Endothelial cell of umbilical vein (primary cell): ENCODE measurements at regions not wholly inside any gene's neighbourhood (a gene's known extent, or its start where the extent isn't known, plus 50 kb on each side); places are given as distances from the start of the nearest gene placed in this dataset.
A peak's percentile ranks its signal among the peaks of the same experiment; 100 is the strongest.

Experiments
- BruUV-seq: library from RNA; stranded (reverse); fragments of 400-500 nt; replicated peaks from 2 replicates; lab custom pipeline; 2021; lab: Mats Ljungman, UMichigan
- CTCF ChIA-PET: fragments of 300-600, 350-600 bp; sonication (Branson Sonifier 250); formaldehyde crosslinking; loops from one replicate; lab custom pipeline; 2021; ENCODE audit warnings: antibody characterized with exemption, inconsistent platforms; lab: Charles Lee
- POLR2A ChIA-PET: fragments of 300-600, 350-600 bp; sonication (Branson Sonifier 250); formaldehyde crosslinking; loops from one replicate; lab custom pipeline; 2021; ENCODE audit warnings: antibody characterized with exemption, inconsistent platforms; lab: Charles Lee
- DNase-seq: peaks from one replicate; pipeline ENCODE4 v3.0.0-alpha.2; 2011; ENCODE audit warnings: low read depth, low spot score
- FAIRE-seq: peaks from 2 replicates; lab custom pipeline; 2011; peaks lifted over from hg19 to GRCh38; lab: Jason Lieb, UNC
- H2AFZ ChIP-seq: 2 replicates; pipeline ENCODE4 v1.6.0; 2012; ENCODE audit warnings: low read depth, low read length, control low read depth, inconsistent platforms
- H3K27ac ChIP-seq: 2 replicates; pipeline ENCODE4 v1.5.1; 2011; ENCODE audit warnings: low read depth, mild to moderate bottlenecking, control low read depth, low read length, moderate library complexity; ENCODE audit not compliant: insufficient read depth
- H3K27me3 ChIP-seq, 2 experiments: 2 replicates each; pipeline versions ENCODE4 v1.6.0 to v1.6.1; 2011; ENCODE audit warnings: low read length in 2 of 2, mixed read lengths in 1 of 2; ENCODE audit not compliant: control insufficient read depth in 2 of 2, insufficient read depth in 2 of 2
- H3K36me3 ChIP-seq, 2 experiments: 2 replicates in 1 of 2; 3 replicates in 1 of 2; pipeline ENCODE4 v1.5.1; 2011; ENCODE audit warnings: low read length in 2 of 2, mild to moderate bottlenecking in 1 of 2, moderate library complexity in 1 of 2; ENCODE audit not compliant: control insufficient read depth in 2 of 2, insufficient read depth in 2 of 2; ENCODE audit errors: extremely low read depth in 1 of 2
- H3K4me1 ChIP-seq: 3 replicates; pipeline ENCODE4 v1.5.1; 2011; ENCODE audit warnings: mild to moderate bottlenecking, low read length; ENCODE audit not compliant: control insufficient read depth, insufficient read depth; ENCODE audit errors: extremely low read depth
- H3K4me2 ChIP-seq: 2 replicates; pipeline ENCODE4 v1.6.1; 2011; ENCODE audit warnings: low read length, control low read depth, mixed read lengths; ENCODE audit not compliant: insufficient read depth
- H3K4me3 ChIP-seq, 3 experiments: fragments of 200-600 bp in 1 of 3; sonication (generic), shearing (Covaris generic) in 1 of 3; replicated peaks in 1 of 3; 2 replicates each; pipeline ENCODE4 v1.5.1; 2011 to 2016; ENCODE audit warnings: control low read depth in 3 of 3, low read length in 3 of 3, mild to moderate bottlenecking in 2 of 3, inconsistent platforms in 1 of 3, low read depth in 1 of 3, moderate library complexity in 1 of 3; ENCODE audit not compliant: insufficient read depth in 1 of 3
- H3K79me2 ChIP-seq: 2 replicates; pipeline ENCODE4 v1.6.0; 2012; ENCODE audit warnings: low read length, inconsistent platforms; ENCODE audit not compliant: control insufficient read depth, insufficient read depth
- H3K9ac ChIP-seq: replicated peaks from 2 replicates; pipeline ENCODE3; 2011; ENCODE audit warnings: low read length, control low read depth; ENCODE audit not compliant: insufficient read depth; ENCODE audit errors: extremely low read depth
- H3K9me1 ChIP-seq: replicated peaks from 3 replicates; pipeline ENCODE4 v1.6.0; 2011; ENCODE audit warnings: mild to moderate bottlenecking, low read length; ENCODE audit not compliant: control insufficient read depth, insufficient read depth; ENCODE audit errors: extremely low read depth
- H3K9me3 ChIP-seq: replicated peaks from 2 replicates; pipeline ENCODE4 v1.5.1; 2012; ENCODE audit warnings: low read length, inconsistent platforms; ENCODE audit not compliant: control insufficient read depth, insufficient read depth
- H4K20me1 ChIP-seq: replicated peaks from 2 replicates; pipeline ENCODE3; 2011; ENCODE audit warnings: mild to moderate bottlenecking, low read length; ENCODE audit not compliant: control insufficient read depth, insufficient read depth; ENCODE audit errors: extremely low read depth
- EZH2 ChIP-seq: IDR thresholded peaks from 2 replicates; pipeline ENCODE4 v1.6.1; 2012; ENCODE audit warnings: borderline replicate concordance, low read depth, mild to moderate bottlenecking, moderate library complexity, low read length, inconsistent platforms; ENCODE audit not compliant: severe bottlenecking
- FOS ChIP-seq: IDR thresholded peaks from 2 replicates; pipeline ENCODE4 v1.6.1; 2011; ENCODE audit warnings: mild to moderate bottlenecking, low read length, moderate library complexity, borderline replicate concordance; ENCODE audit not compliant: insufficient read depth
- GATA2 ChIP-seq: IDR thresholded peaks from 2 replicates; pipeline ENCODE4 v1.7.0; 2011; ENCODE audit warnings: low read depth, mild to moderate bottlenecking, moderate library complexity, mixed read lengths, low read length; ENCODE audit not compliant: insufficient read length, insufficient read depth
- JUN ChIP-seq: IDR thresholded peaks from 2 replicates; pipeline ENCODE4 v1.6.1; 2011; ENCODE audit warnings: borderline replicate concordance, low read depth; ENCODE audit not compliant: insufficient read length, insufficient read depth
- MYC ChIP-seq: IDR thresholded peaks from one replicate; pipeline ENCODE4 v1.6.1; 2011; ENCODE audit warnings: mild to moderate bottlenecking, low read depth, low read length
- POLR2A ChIP-seq: IDR thresholded peaks from 2 replicates; pipeline ENCODE4 v1.6.1; 2012; ENCODE audit warnings: low read depth, mild to moderate bottlenecking, control low read depth, low read length
- POLR2AphosphoS5 ChIP-seq: IDR thresholded peaks from 2 replicates; pipeline ENCODE4 v1.6.1; 2012; ENCODE audit warnings: low read depth, mild to moderate bottlenecking, control low read depth, low read length, moderate library complexity; ENCODE audit not compliant: insufficient read depth
- dilution Hi-C: fragments of 300-500 bp; cut with MboI; formaldehyde crosslinking; loops from one replicate; pipeline ENCODE4 v1.15.0; 2019; ENCODE audit warnings: low sequenced_read_pairs; ENCODE audit not compliant: extremely low pct_ligation_motif_present
- intact Hi-C: fragments of 100-400 bp; cut with micrococcal nuclease; formaldehyde crosslinking; loops from one replicate; pipeline ENCODE4 v1.10.0; 2022
- TF ChIP-seq, protein P1 (sequence below), 2 donors: IDR thresholded peaks; 1 replicate in 1 of 2; 2 replicates in 1 of 2; pipeline ENCODE4 v1.5.1; 2011; ENCODE audit warnings: low read length in 2 of 2, mild to moderate bottlenecking in 2 of 2, moderate library complexity in 2 of 2, control low read depth in 1 of 2, inconsistent platforms in 1 of 2, low read depth in 1 of 2; ENCODE audit not compliant: insufficient read depth in 1 of 2; ENCODE audit errors: extremely low read depth in 1 of 2
- TF ChIP-seq, protein P2 (sequence below): IDR thresholded peaks from 2 replicates; pipeline ENCODE4 v1.6.1; 2011; ENCODE audit not compliant: insufficient read depth, insufficient read length

DNA sequence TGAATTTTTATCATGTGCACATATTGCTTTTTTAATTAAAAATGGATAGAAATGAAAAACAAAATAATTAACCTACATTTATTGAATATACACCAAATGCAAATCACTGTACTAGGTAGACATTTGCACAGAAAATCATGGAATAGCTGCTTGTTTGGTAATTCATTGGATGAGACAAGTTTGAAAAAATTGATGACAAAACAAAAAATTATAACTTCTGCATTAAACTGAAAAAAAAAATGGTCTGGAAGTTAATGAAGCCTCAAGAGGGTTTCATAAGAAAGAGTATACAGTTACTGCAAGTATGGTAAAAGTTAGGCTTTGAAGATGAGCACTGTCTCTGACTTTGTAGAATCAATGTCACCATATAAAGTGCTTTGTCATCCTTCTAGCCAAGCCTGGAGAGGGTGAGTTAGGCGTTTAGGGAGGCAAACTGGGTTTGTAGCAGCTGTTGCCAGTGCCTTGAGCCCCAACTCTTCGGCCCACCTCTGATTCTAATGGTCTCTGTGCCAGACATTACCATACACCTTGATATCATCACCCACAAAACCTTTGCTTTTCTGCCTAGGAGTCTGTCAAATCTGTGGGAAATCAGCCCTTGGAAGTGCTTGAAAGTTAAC, 291.1 kb upstream of the CLEC14A start:
- Histone ChIP-seq H2AFZ (peak overlapping the region; percentile 38), H3K4me3 (no peak overlapping the region), H3K9ac (no peak overlapping the region), H3K27ac (no peak overlapping the region), H4K20me1 (no peaks in the 10 kb centered on the region), H3K9me3 (no peaks in the 10 kb centered on the region), H3K9me1 (no peaks in the 10 kb centered on the region), H3K36me3 (no peaks in the 10 kb centered on the region), H3K27me3 (no peaks in the 10 kb centered on the region), H3K4me2 (no peak overlapping the region), H3K4me1 (no peaks in the 10 kb centered on the region), H3K79me2 (no peaks in the 10 kb centered on the region)
- ChIA-PET POLR2A (no interaction called here), CTCF (no interaction called here)
- intact Hi-C loops (no loop called here), dilution Hi-C loops (no loop called here)
- no TSS peak for BruUV-seq
- FAIRE-seq (no peak), DNase-seq (no peak)
- no peak for TF ChIP-seq MYC
- TF ChIP-seq, protein P1, sequence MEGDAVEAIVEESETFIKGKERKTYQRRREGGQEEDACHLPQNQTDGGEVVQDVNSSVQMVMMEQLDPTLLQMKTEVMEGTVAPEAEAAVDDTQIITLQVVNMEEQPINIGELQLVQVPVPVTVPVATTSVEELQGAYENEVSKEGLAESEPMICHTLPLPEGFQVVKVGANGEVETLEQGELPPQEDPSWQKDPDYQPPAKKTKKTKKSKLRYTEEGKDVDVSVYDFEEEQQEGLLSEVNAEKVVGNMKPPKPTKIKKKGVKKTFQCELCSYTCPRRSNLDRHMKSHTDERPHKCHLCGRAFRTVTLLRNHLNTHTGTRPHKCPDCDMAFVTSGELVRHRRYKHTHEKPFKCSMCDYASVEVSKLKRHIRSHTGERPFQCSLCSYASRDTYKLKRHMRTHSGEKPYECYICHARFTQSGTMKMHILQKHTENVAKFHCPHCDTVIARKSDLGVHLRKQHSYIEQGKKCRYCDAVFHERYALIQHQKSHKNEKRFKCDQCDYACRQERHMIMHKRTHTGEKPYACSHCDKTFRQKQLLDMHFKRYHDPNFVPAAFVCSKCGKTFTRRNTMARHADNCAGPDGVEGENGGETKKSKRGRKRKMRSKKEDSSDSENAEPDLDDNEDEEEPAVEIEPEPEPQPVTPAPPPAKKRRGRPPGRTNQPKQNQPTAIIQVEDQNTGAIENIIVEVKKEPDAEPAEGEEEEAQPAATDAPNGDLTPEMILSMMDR (IDR thresholded peaks at IDR 0.05; ENCODE audit: extremely low read depth in 1 of 2, insufficient read depth in 1 of 2, low read depth in 1 of 2, low read length in 2 of 2): no peak
- TF ChIP-seq EZH2: no peak
- TF ChIP-seq POLR2A: no peak
- TF ChIP-seq GATA2: no peak
- TF ChIP-seq FOS: no peak
- no peak for TF ChIP-seq JUN
- TF ChIP-seq, protein P2, sequence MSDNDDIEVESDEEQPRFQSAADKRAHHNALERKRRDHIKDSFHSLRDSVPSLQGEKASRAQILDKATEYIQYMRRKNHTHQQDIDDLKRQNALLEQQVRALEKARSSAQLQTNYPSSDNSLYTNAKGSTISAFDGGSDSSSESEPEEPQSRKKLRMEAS: no peak
- no peak for TF ChIP-seq POLR2AphosphoS5
